H9 (cell line): ENCODE measurements at regions not wholly inside any gene's neighbourhood (a gene's known extent, or its start where the extent isn't known, plus 50 kb on each side); places are given as distances from the start of the nearest gene placed in this dataset.

Experiments used
- DNase-seq: peaks from one replicate; pipeline ENCODE4 v3.0.0-alpha.2; 2017
- H2AFZ ChIP-seq: one replicate; pipeline ENCODE4 v1.6.1; 2013; ENCODE audit warnings: mild to moderate bottlenecking, low read length, control low read depth, moderate library complexity
- H2AK5ac ChIP-seq: 2 replicates; pipeline ENCODE4 v1.6.1; 2013; ENCODE audit warnings: low read length, control low read depth, mixed read lengths; ENCODE audit not compliant: insufficient read length
- H2BK120ac ChIP-seq: one replicate; pipeline ENCODE4 v1.6.1; 2013; ENCODE audit warnings: low read depth, mild to moderate bottlenecking, low read length, control low read depth, inconsistent platforms; ENCODE audit not compliant: poor library complexity, severe bottlenecking
- H2BK12ac ChIP-seq: 2 replicates; pipeline ENCODE4 v1.6.1; 2013; ENCODE audit warnings: low read length, control low read depth, mixed read lengths, low read depth; ENCODE audit not compliant: insufficient read length
- H2BK15ac ChIP-seq: 2 replicates; pipeline ENCODE4 v1.6.1; 2013; ENCODE audit warnings: low read depth, low read length, control low read depth
- H2BK20ac ChIP-seq: one replicate; pipeline ENCODE4 v1.6.1; 2013; ENCODE audit warnings: low read depth, mild to moderate bottlenecking, low read length, control low read depth, inconsistent platforms; ENCODE audit not compliant: poor library complexity, severe bottlenecking
- H2BK5ac ChIP-seq: 2 replicates; pipeline ENCODE4 v1.6.1; 2013; ENCODE audit warnings: low read length, control low read depth, mixed read lengths; ENCODE audit not compliant: insufficient read length
- H3K14ac ChIP-seq: 2 replicates; pipeline ENCODE4 v1.6.1; 2013; ENCODE audit warnings: low read length, control low read depth; ENCODE audit not compliant: insufficient read depth
- H3K18ac ChIP-seq: 2 replicates; pipeline ENCODE4 v1.6.1; 2013; ENCODE audit warnings: low read depth, mild to moderate bottlenecking, mixed read lengths, low read length, control low read depth; ENCODE audit not compliant: insufficient read length
- H3K23ac ChIP-seq: 2 replicates; pipeline ENCODE4 v1.6.1; 2013; ENCODE audit warnings: low read length, control low read depth, mixed read lengths, low read depth; ENCODE audit not compliant: insufficient read length
- H3K23me2 ChIP-seq: 2 replicates; pipeline ENCODE4 v1.6.1; 2013; ENCODE audit warnings: low read depth, mild to moderate bottlenecking, mixed read lengths, low read length, control low read depth; ENCODE audit not compliant: insufficient read length, poor library complexity, severe bottlenecking
- H3K27ac ChIP-seq: 2 replicates; pipeline ENCODE4 v1.5.1; 2013; ENCODE audit warnings: low read length, control low read depth, mixed read lengths, low read depth; ENCODE audit not compliant: insufficient read length
- H3K27me3 ChIP-seq: 2 replicates; pipeline ENCODE4 v1.6.1; 2013; ENCODE audit warnings: low read length, control low read depth, inconsistent platforms; ENCODE audit not compliant: insufficient read depth
- H3K4ac ChIP-seq: 2 replicates; pipeline ENCODE4 v1.6.1; 2013; ENCODE audit warnings: low read depth, mild to moderate bottlenecking, control low read depth, inconsistent platforms, low read length, moderate library complexity
- H3K4me1 ChIP-seq: 2 replicates; pipeline ENCODE4 v1.6.1; 2013; ENCODE audit warnings: low read length, control low read depth, inconsistent platforms; ENCODE audit not compliant: insufficient read depth
- H3K4me2 ChIP-seq: 2 replicates; pipeline ENCODE4 v1.6.1; 2013; ENCODE audit warnings: low read length, control low read depth, mixed read lengths; ENCODE audit not compliant: insufficient read length, insufficient read depth
- H3K56ac ChIP-seq: 2 replicates; pipeline ENCODE4 v1.6.1; 2013; ENCODE audit warnings: low read depth, mild to moderate bottlenecking, mixed read lengths, low read length, control low read depth; ENCODE audit not compliant: insufficient read length
- H3K79me1 ChIP-seq: 2 replicates; pipeline ENCODE4 v1.6.1; 2013; ENCODE audit warnings: low read depth, mild to moderate bottlenecking, moderate library complexity, low read length, control low read depth, inconsistent platforms; ENCODE audit not compliant: insufficient read depth, poor library complexity, severe bottlenecking
- H3K79me2 ChIP-seq: 2 replicates; pipeline ENCODE4 v1.6.1; 2013; ENCODE audit warnings: low read length, control low read depth, inconsistent platforms; ENCODE audit not compliant: insufficient read depth
- H3K9ac ChIP-seq: 2 replicates; pipeline ENCODE4 v1.6.1; 2013; ENCODE audit warnings: low read length, control low read depth, mixed read lengths; ENCODE audit not compliant: insufficient read length; ENCODE audit errors: extremely low read depth
- H3K9me3 ChIP-seq: one replicate; pipeline ENCODE4 v1.6.1; 2013; ENCODE audit warnings: low read depth, low read length, inconsistent platforms; ENCODE audit not compliant: control insufficient read depth
- H3T11ph ChIP-seq: one replicate; pipeline ENCODE4 v1.6.1; 2013; ENCODE audit warnings: mild to moderate bottlenecking, low read length, control low read depth, inconsistent platforms
- H4K20me1 ChIP-seq: one replicate; pipeline ENCODE4 v1.6.1; 2013; ENCODE audit not compliant: control insufficient read depth, insufficient read length, insufficient read depth
- H4K5ac ChIP-seq: 2 replicates; pipeline ENCODE4 v1.6.1; 2013; ENCODE audit warnings: low read depth, mild to moderate bottlenecking, mixed read lengths, low read length, control low read depth; ENCODE audit not compliant: insufficient read length
- H4K8ac ChIP-seq: replicated peaks from 2 replicates; pipeline ENCODE4 v1.6.1; 2013; ENCODE audit warnings: low read length, control low read depth, mixed read lengths, low read depth; ENCODE audit not compliant: insufficient read length
- H4K91ac ChIP-seq: 2 replicates; pipeline ENCODE4 v1.6.1; 2013; ENCODE audit warnings: low read depth, mild to moderate bottlenecking, moderate library complexity, mixed read lengths, low read length, control low read depth; ENCODE audit not compliant: insufficient read length
- H3K27ac Mint-ChIP-seq, 3 experiments: 2 replicates in 2 of 3; 3 replicates in 1 of 3; pipeline ENCODE4 v1.8.0; 2020 to 2021; ENCODE audit warnings: mixed read lengths in 3 of 3, mild to moderate bottlenecking in 1 of 3, moderate library complexity in 1 of 3
- H3K27me3 Mint-ChIP-seq: 2 replicates; pipeline ENCODE4 v1.8.0; 2021; ENCODE audit warnings: low read depth, mild to moderate bottlenecking, moderate library complexity, mixed read lengths
- H3K36me3 Mint-ChIP-seq, 3 experiments: 2 replicates in 2 of 3; 3 replicates in 1 of 3; pipeline ENCODE4 v1.8.0; 2020 to 2021; ENCODE audit warnings: low read depth in 3 of 3, mixed read lengths in 3 of 3; ENCODE audit not compliant: insufficient read depth in 1 of 3
- H3K4me1 Mint-ChIP-seq, 2 experiments: 2 replicates each; pipeline ENCODE4 v1.8.0; 2020; ENCODE audit warnings: mixed read lengths in 2 of 2
- H3K4me3 Mint-ChIP-seq, 2 experiments: 2 replicates in 1 of 2; 3 replicates in 1 of 2; pipeline ENCODE4 v1.8.0; 2020 to 2021; ENCODE audit warnings: mild to moderate bottlenecking in 2 of 2, mixed read lengths in 2 of 2, moderate library complexity in 1 of 2
- H3K9me3 Mint-ChIP-seq, 2 experiments: 2 replicates in 1 of 2; 3 replicates in 1 of 2; pipeline ENCODE4 v1.8.0; 2020; ENCODE audit warnings: mild to moderate bottlenecking in 2 of 2, mixed read lengths in 2 of 2, moderate library complexity in 1 of 2
- WGBS: extraction: QIAGEN DNeasy Blood & Tissue Kit; methylation state at CpG from one replicate; pipeline ENCODE4 v1.1.7; 2013; ENCODE audit warnings: missing lambda C conversion rate, low lambda C conversion rate, mixed read lengths; ENCODE audit not compliant: insufficient read length; ENCODE audit errors: extremely low coverage; 5-methylcytosine and 5-hydroxymethylcytosine counted together
- TF ChIP-seq, protein P1 (sequence below): fragments of 200-600 bp; sonication (generic); conservative IDR thresholded peaks from 3 replicates; pipeline ENCODE4 v1.8.0; 2021; ENCODE audit warnings: antibody characterized with exemption, mild to moderate bottlenecking

DNA sequence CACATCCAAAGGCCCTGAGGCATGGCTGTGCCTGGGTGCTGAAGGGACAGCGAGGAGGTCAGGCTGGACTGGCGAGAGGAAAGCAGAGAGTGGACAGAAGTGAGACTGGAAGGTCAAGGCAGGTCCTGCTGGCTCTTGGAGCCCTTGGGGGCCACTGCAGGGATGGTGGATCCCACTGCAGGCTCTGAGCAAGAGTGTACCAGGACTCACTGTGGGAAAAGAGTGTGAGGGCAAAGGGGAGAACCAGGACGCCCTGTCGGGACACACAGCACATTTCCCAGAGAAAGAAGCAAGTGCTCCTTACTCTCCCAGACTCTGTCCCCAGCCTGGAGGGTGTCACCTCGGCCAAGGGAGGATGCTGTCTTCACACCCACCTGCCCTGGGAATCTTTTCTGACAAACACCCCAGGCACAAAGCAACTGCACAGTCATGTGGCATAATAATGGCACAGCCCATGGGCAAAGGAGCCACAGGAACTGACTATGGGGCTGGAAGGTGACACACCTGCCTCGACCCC is 172.3 kb upstream of the CST7 start:
- Histone ChIP-seq H3K9ac (no peak overlapping the region), H4K91ac (no peak overlapping the region), H3K4me2 (no peak overlapping the region), H3K9me3 (no peaks in the 10 kb centered on the region), H4K8ac (no peak overlapping the region), H3K4ac (no peak overlapping the region), H3K23me2 (no peaks in the 10 kb centered on the region), H4K5ac (no peak overlapping the region), H3K79me1 (no peaks in the 10 kb centered on the region), H2BK120ac (no peak overlapping the region), H3K56ac (no peak overlapping the region), H2BK12ac (no peak overlapping the region), H3K23ac (no peak overlapping the region), H4K20me1 (no peaks in the 10 kb centered on the region), H3T11ph (no peak overlapping the region), H3K27me3 (no peaks in the 10 kb centered on the region), H3K27ac (no peak overlapping the region), H2BK15ac (no peak overlapping the region), H2AFZ (no peak overlapping the region), H3K4me1 (no peaks in the 10 kb centered on the region), H3K14ac (no peak overlapping the region), H2BK5ac (no peak overlapping the region), H3K18ac (no peak overlapping the region), H2AK5ac (no peak overlapping the region), H2BK20ac (no peak overlapping the region), H3K79me2 (no peaks in the 10 kb centered on the region)
- Mint-ChIP-seq H3K9me3 (peaks cover 9 to 13% of the 10 kb centered on the region in 2 experiments; a peak in 3 of 5 replicates), H3K4me3 (no peak overlapping the region), H3K4me1 (no peaks in the 10 kb centered on the region), H3K36me3 (peaks cover 0 to 10% (median 4%) of the 10 kb centered on the region in 3 experiments; a peak in 3 of 7 replicates), H3K27me3 (no peaks in the 10 kb centered on the region; the same call in none of the 2 replicates), H3K27ac (no peak overlapping the region)
- no peak for DNase-seq
- WGBS, result no CpG with 5 or more reads among the region's 6 CpGs
- TF ChIP-seq, protein P1, sequence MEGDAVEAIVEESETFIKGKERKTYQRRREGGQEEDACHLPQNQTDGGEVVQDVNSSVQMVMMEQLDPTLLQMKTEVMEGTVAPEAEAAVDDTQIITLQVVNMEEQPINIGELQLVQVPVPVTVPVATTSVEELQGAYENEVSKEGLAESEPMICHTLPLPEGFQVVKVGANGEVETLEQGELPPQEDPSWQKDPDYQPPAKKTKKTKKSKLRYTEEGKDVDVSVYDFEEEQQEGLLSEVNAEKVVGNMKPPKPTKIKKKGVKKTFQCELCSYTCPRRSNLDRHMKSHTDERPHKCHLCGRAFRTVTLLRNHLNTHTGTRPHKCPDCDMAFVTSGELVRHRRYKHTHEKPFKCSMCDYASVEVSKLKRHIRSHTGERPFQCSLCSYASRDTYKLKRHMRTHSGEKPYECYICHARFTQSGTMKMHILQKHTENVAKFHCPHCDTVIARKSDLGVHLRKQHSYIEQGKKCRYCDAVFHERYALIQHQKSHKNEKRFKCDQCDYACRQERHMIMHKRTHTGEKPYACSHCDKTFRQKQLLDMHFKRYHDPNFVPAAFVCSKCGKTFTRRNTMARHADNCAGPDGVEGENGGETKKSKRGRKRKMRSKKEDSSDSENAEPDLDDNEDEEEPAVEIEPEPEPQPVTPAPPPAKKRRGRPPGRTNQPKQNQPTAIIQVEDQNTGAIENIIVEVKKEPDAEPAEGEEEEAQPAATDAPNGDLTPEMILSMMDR, result no peak
